ENCODE measurements at regions not wholly inside any gene's neighbourhood (a gene's known extent, or its start where the extent isn't known, plus 50 kb on each side); places are given as distances from the start of the nearest gene placed in this dataset.

DNA sequence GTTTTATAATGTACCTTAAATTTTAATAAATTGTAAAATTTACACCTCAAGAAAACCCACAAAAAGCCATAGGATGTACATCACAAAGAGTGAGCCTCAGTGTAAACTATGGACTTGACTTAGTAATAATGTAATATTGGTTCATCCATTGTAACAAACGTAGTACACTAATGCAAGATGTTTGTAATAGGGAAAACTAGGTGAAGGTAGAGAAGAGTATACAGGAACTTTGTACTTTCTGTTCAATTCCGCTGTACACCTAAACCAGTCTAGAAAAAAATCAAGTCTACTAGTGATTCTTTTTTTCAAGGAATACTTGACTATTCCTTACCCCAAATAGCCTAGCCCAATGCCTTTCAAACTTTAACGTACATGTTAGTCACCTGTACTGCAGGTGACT, 222.3 kb upstream of the FGGY start:
- Histone ChIP-seq H3K79me2 (ENCODE audit: control insufficient read depth, insufficient read depth, low read length) (no peaks in the 10 kb centered on the region), H3K9me3 (replicated peaks; ENCODE audit: control insufficient read depth, insufficient read depth, low read depth, low read length) (no peaks in the 10 kb centered on the region), H4K20me1 (replicated peaks; ENCODE audit: control insufficient read depth, insufficient read depth, low read length) (no peaks in the 10 kb centered on the region; the same call in 1 of the 2 replicates), H3K4me3 (no peak overlapping the region), H3K4me1 (replicated peaks in 1 of 2; ENCODE audit: control insufficient read depth in 2 of 2, insufficient read depth in 2 of 2, low read length in 2 of 2) (peaks cover 12 to 27% of the 10 kb centered on the region in 2 experiments), H3K9ac (ENCODE audit: insufficient read depth in 1 of 2, low read depth in 2 of 2, low read length in 2 of 2) (no peak overlapping the region), H3K27ac (ENCODE audit: extremely low read depth, low read depth, low read length) (no peak overlapping the region), H3K4me2 (ENCODE audit: insufficient read depth, low read length) (no peak overlapping the region), H3K36me3 (ENCODE audit: control insufficient read depth, insufficient read depth, low read length) (no peaks in the 10 kb centered on the region), H2AFZ (ENCODE audit: low read depth, low read length) (no peak overlapping the region), H3K9me1 (ENCODE audit: control insufficient read depth, insufficient read depth, low read length) (no peaks in the 10 kb centered on the region), H3K27me3 (ENCODE audit: control insufficient read depth in 2 of 2, insufficient read depth in 2 of 2, low read length in 2 of 2) (no peaks in the 10 kb centered on the region)
- POLR2A ChIA-PET, result interaction anchor here (0.6 to 0.7 kb wide), 2 partner anchors 21 to 232 kb away, joined by 4 read pairs; no protein-coding TSS in a partner anchor
- BruUV-seq (replicated peaks), result no TSS peak
- FAIRE-seq, result no peak
- no peak for DNase-seq (ENCODE audit: extremely low read depth in 1 of 4, low spot score in 3 of 4)
- intact Hi-C loops (cut with micrococcal nuclease) (loop anchor here (10.0 kb wide), 1 partner anchor 290 kb away; the partner anchor contains the start of gene JUN), in situ Hi-C loops (cut with MboI) (no loop called here)
- TF ChIP-seq CBX2 (IDR thresholded peaks at IDR 0.05; ENCODE audit: insufficient read depth, low read length, poor library complexity, severe bottlenecking) (no peak), ZNF212 (CRISPR knock-in tag; IDR thresholded peaks at IDR 0.05) (no peak), LCOR (CRISPR knock-in tag; IDR thresholded peaks at IDR 0.05) (no peak), ZFPM2 (CRISPR knock-in tag; IDR thresholded peaks at IDR 0.05) (no peak), PTTG1 (tag; IDR thresholded peaks at IDR 0.05; ENCODE audit: low read depth) (no peak), SMARCE1 (IDR thresholded peaks at IDR 0.05) (no peak), MAZ (CRISPR knock-in tag; conservative IDR thresholded peaks at IDR 0.05 in 1 of 2, IDR thresholded peaks at IDR 0.05 in 1 of 2) (no peak), ZNF77 (CRISPR knock-in tag; IDR thresholded peaks at IDR 0.05) (no peak), OTX1 (CRISPR knock-in tag; IDR thresholded peaks at IDR 0.05) (no peak), PTRF (tag; IDR thresholded peaks at IDR 0.05) (no peak), GTF2F1 (IDR thresholded peaks at IDR 0.05; ENCODE audit: low read depth, low read length) (no peak), ZNF696 (CRISPR knock-in tag; conservative IDR thresholded peaks at IDR 0.05) (no peak), SNIP1 (IDR thresholded peaks at IDR 0.05; ENCODE audit: low read depth) (no peak), HNRNPK (IDR thresholded peaks at IDR 0.05; ENCODE audit: low read depth, low read length, poor library complexity, severe bottlenecking) (no peak)
- TF ChIP-seq, protein P1, sequence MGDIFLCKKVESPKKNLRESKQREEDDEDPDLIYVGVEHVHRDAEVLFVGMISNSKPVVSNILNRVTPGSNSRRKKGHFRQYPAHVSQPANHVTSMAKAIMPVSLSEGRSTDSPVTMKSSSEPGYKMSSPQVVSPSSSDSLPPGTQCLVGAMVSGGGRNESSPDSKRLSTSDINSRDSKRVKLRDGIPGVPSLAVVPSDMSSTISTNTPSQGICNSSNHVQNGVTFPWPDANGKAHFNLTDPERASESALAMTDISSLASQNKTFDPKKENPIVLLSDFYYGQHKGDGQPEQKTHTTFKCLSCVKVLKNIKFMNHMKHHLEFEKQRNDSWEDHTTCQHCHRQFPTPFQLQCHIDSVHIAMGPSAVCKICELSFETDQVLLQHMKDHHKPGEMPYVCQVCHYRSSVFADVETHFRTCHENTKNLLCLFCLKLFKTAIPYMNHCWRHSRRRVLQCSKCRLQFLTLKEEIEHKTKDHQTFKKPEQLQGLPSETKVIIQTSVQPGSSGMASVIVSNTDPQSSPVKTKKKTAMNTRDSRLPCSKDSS (IDR thresholded peaks at IDR 0.05; ENCODE audit: low read depth, partially characterized antibody), result no peak
- TF ChIP-seq, protein P2, sequence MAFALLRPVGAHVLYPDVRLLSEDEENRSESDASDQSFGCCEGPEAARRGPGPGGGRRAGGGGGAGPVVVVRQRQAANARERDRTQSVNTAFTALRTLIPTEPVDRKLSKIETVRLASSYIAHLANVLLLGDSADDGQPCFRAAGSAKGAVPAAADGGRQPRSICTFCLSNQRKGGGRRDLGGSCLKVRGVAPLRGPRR (CRISPR knock-in tag; IDR thresholded peaks at IDR 0.05), result no peak
- TF ChIP-seq, protein P3, sequence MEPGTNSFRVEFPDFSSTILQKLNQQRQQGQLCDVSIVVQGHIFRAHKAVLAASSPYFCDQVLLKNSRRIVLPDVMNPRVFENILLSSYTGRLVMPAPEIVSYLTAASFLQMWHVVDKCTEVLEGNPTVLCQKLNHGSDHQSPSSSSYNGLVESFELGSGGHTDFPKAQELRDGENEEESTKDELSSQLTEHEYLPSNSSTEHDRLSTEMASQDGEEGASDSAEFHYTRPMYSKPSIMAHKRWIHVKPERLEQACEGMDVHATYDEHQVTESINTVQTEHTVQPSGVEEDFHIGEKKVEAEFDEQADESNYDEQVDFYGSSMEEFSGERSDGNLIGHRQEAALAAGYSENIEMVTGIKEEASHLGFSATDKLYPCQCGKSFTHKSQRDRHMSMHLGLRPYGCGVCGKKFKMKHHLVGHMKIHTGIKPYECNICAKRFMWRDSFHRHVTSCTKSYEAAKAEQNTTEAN (CRISPR knock-in tag; IDR thresholded peaks at IDR 0.05), result no peak
- TF ChIP-seq, protein P4, sequence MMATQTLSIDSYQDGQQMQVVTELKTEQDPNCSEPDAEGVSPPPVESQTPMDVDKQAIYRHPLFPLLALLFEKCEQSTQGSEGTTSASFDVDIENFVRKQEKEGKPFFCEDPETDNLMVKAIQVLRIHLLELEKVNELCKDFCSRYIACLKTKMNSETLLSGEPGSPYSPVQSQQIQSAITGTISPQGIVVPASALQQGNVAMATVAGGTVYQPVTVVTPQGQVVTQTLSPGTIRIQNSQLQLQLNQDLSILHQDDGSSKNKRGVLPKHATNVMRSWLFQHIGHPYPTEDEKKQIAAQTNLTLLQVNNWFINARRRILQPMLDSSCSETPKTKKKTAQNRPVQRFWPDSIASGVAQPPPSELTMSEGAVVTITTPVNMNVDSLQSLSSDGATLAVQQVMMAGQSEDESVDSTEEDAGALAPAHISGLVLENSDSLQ (IDR thresholded peaks at IDR 0.05), result no peak
- WGBS (ENCODE audit: insufficient coverage, low coverage, missing lambda C conversion rate), result 26% methylated on average over 3 of the region's 3 CpGs
- no peak for ATAC-seq
- CTCF ChIA-PET (ENCODE audit: low intra/inter-chr PET ratio), result no interaction called here
